ENCODE measurements at regions not wholly inside any gene's neighbourhood (a gene's known extent, or its start where the extent isn't known, plus 50 kb on each side); places are given as distances from the start of the nearest gene placed in this dataset.

GRCh38 chr14:43541356-43541755 lies 965.7 kb downstream of the FSCB start:
- Mint-ChIP-seq H3K27ac (no peak overlapping the region), H3K9me3 (ENCODE audit: insufficient read depth) (peaks cover 3% of the 10 kb centered on the region), H3K4me1 (no peaks in the 10 kb centered on the region), H3K4me3 (no peak overlapping the region), H3K27me3 (no peaks in the 10 kb centered on the region)
- ATAC-seq (ENCODE audit: low read depth), result no peak
- H3K4me3 ChIP-seq (ENCODE audit: control extremely low read depth in 1 of 5, extremely low read depth in 1 of 5, insufficient read depth in 1 of 5, low read depth in 2 of 5, low read length in 4 of 5), result no peak overlapping the region
- DNase-seq, result no peak
- no peaks in the 10 kb centered on the region for H3K4me1 ChIP-seq (ENCODE audit: control insufficient read depth in 2 of 2, insufficient read depth in 2 of 2, low read length in 2 of 2)
- intact Hi-C loops (cut with micrococcal nuclease), result no loop called here
- POLR2A ChIA-PET, result no interaction called here
- no peaks in the 10 kb centered on the region for H4K20me1 ChIP-seq (ENCODE audit: control insufficient read depth, insufficient read depth, low read length, poor library complexity, severe bottlenecking)
- H3K36me3 ChIP-seq (replicated peaks in 1 of 2; ENCODE audit: control extremely low read depth in 1 of 2, control insufficient read depth in 1 of 2, extremely low read depth in 1 of 2, insufficient read depth in 2 of 2, low read length in 1 of 2), result no peaks in the 10 kb centered on the region
- peaks cover 0 to 10% (median 3%) of the 10 kb centered on the region in 3 donors for H3K9me3 ChIP-seq (ENCODE audit: control extremely low read depth in 1 of 3, control insufficient read depth in 2 of 3, insufficient read depth in 1 of 3, low read length in 2 of 3)
- no peaks in the 10 kb centered on the region for H3K27me3 ChIP-seq (replicated peaks in 1 of 4; ENCODE audit: control extremely low read depth in 1 of 4, control insufficient read depth in 3 of 4, insufficient read depth in 4 of 4, low read length in 3 of 4)
- no peak overlapping the region for H3K4me2 ChIP-seq (replicated peaks; ENCODE audit: low read depth, low read length, poor library complexity, severe bottlenecking)
- TF ChIP-seq EZH2 (IDR thresholded peaks at IDR 0.05; ENCODE audit: borderline replicate concordance, insufficient read depth, low read depth, low read length, poor library complexity, severe bottlenecking) (no peak), CTCF (IDR thresholded peaks at IDR 0.05) (no peak)
- 96% methylated on average over 6 of the region's 11 CpGs for WGBS (ENCODE audit: insufficient coverage)
- no peaks in the 10 kb centered on the region for H3K79me2 ChIP-seq (ENCODE audit: control insufficient read depth, insufficient read depth, low read length)
- H2AFZ ChIP-seq (ENCODE audit: insufficient read depth, low read depth, low read length, poor library complexity, severe bottlenecking), result no peak overlapping the region
- CTCF ChIA-PET, result no interaction called here
- H3K27ac ChIP-seq (ENCODE audit: low read length in 2 of 2), result no peak overlapping the region
- H3K9ac ChIP-seq (ENCODE audit: low read length), result no peak overlapping the region

DNA sequence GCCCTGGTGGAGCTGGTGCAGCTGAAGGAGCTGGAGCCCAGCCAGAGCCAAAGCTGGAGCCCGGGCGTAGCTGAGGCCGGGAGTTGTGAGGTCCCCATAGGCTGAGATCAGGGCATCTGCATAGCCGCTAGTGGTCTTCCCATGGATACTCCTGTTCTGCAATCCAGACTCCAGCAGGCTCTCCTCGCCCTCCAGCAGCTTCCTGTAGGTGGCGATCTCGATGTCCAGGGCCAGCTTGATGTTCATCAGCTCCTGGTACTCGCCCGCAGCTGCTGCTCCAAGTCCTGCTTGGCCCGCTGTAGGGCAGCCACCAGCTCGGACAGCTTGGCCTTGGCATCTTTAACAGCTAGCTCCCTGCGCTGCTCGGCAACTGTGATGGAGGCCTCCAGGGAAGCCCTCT lies 966.1 kb downstream of the FSCB start:
- CTCF ChIA-PET, result no interaction called here
- POLR2A ChIA-PET, result no interaction called here
- Histone ChIP-seq H3K79me2 (ENCODE audit: control insufficient read depth, insufficient read depth, low read length) (no peaks in the 10 kb centered on the region), H3K4me1 (ENCODE audit: control insufficient read depth in 2 of 2, insufficient read depth in 2 of 2, low read length in 2 of 2) (no peaks in the 10 kb centered on the region), H3K4me3 (ENCODE audit: control extremely low read depth in 1 of 5, extremely low read depth in 1 of 5, insufficient read depth in 1 of 5, low read depth in 2 of 5, low read length in 4 of 5) (no peak overlapping the region), H3K36me3 (replicated peaks in 1 of 2; ENCODE audit: control extremely low read depth in 1 of 2, control insufficient read depth in 1 of 2, extremely low read depth in 1 of 2, insufficient read depth in 2 of 2, low read length in 1 of 2) (no peaks in the 10 kb centered on the region), H3K27me3 (replicated peaks in 1 of 4; ENCODE audit: control extremely low read depth in 1 of 4, control insufficient read depth in 3 of 4, insufficient read depth in 4 of 4, low read length in 3 of 4) (no peaks in the 10 kb centered on the region), H2AFZ (ENCODE audit: insufficient read depth, low read depth, low read length, poor library complexity, severe bottlenecking) (no peak overlapping the region), H4K20me1 (ENCODE audit: control insufficient read depth, insufficient read depth, low read length, poor library complexity, severe bottlenecking) (no peaks in the 10 kb centered on the region), H3K9ac (ENCODE audit: low read length) (no peak overlapping the region), H3K27ac (ENCODE audit: low read length in 2 of 2) (no peak overlapping the region), H3K9me3 (ENCODE audit: control extremely low read depth in 1 of 3, control insufficient read depth in 2 of 3, insufficient read depth in 1 of 3, low read length in 2 of 3) (peaks cover 0 to 10% (median 3%) of the 10 kb centered on the region in 3 donors), H3K4me2 (replicated peaks; ENCODE audit: low read depth, low read length, poor library complexity, severe bottlenecking) (no peak overlapping the region)
- DNase-seq (no peak), ATAC-seq (ENCODE audit: low read depth) (no peak)
- Mint-ChIP-seq H3K4me3 (no peak overlapping the region), H3K4me1 (no peaks in the 10 kb centered on the region), H3K27me3 (no peaks in the 10 kb centered on the region), H3K27ac (no peak overlapping the region), H3K9me3 (ENCODE audit: insufficient read depth) (peaks cover 3% of the 10 kb centered on the region)
- intact Hi-C loops (cut with micrococcal nuclease), result no loop called here
- no peak for TF ChIP-seq CTCF (IDR thresholded peaks at IDR 0.05)
- no peak for TF ChIP-seq EZH2 (IDR thresholded peaks at IDR 0.05; ENCODE audit: borderline replicate concordance, insufficient read depth, low read depth, low read length, poor library complexity, severe bottlenecking)
- WGBS (ENCODE audit: insufficient coverage), result 94% methylated on average over 13 of the region's 13 CpGs

Data from B cell (primary cell).